GM19328 (cell line): ENCODE measurements at regions not wholly inside any gene's neighbourhood (a gene's known extent, or its start where the extent isn't known, plus 50 kb on each side); places are given as distances from the start of the nearest gene placed in this dataset.
"Not testable (repeated sequence)": the region's sequence is repeated elsewhere in the genome, so short reads cannot be mapped to it uniquely, and the experiment has no call there.

ENCODE experiments used
- ATAC-seq: cut with Tn5 transposase; IDR thresholded peaks from one replicate; pipeline ENCODE4 v1.9.1; 2021; ENCODE audit warnings: mild to moderate bottlenecking, moderate library complexity; ENCODE audit not compliant: unreplicated experiment

- ATAC-seq = no peak
Observed at GRCh38 chr4:123535037-123535748, 138.6 kb downstream of the SPRY1 start.

- ATAC-seq = no peak
Observed at GRCh38 chr4:123536225-123536624, 139.6 kb downstream of the SPRY1 start.

DNA sequence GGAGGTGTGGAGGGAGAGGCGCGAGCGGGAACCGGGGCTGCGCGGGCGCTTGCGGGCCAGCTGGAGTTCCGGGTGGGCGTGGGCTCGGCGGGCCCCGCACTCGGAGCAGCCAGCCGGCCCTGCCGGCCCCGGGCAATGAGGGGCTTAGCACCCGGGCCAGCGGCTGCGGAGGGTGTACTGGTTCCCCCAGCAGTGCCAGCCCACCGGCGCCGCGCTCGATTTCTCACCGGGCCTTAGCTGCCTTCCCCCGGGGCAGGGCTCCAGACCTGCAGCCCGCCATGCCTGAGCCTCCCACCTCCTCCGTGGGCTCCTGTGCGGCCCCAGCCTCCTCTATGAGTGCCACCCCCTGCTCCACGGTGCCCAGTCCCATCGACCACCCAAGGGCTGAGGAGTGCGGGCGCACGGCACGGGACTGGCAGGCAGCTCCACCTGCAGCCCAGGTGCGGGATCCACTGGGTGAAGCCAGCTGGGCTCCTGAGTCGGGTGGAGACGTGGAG, 141.4 kb downstream of the SPRY1 start:
- ATAC-seq = not testable (repeated sequence)

- no peak for ATAC-seq
Observed at GRCh38 chr4:123545667-123546572, 149.3 kb downstream of the SPRY1 start.

- no peak for ATAC-seq
Observed at GRCh38 chr4:123546573-123547060, 150.0 kb downstream of the SPRY1 start.

DNA sequence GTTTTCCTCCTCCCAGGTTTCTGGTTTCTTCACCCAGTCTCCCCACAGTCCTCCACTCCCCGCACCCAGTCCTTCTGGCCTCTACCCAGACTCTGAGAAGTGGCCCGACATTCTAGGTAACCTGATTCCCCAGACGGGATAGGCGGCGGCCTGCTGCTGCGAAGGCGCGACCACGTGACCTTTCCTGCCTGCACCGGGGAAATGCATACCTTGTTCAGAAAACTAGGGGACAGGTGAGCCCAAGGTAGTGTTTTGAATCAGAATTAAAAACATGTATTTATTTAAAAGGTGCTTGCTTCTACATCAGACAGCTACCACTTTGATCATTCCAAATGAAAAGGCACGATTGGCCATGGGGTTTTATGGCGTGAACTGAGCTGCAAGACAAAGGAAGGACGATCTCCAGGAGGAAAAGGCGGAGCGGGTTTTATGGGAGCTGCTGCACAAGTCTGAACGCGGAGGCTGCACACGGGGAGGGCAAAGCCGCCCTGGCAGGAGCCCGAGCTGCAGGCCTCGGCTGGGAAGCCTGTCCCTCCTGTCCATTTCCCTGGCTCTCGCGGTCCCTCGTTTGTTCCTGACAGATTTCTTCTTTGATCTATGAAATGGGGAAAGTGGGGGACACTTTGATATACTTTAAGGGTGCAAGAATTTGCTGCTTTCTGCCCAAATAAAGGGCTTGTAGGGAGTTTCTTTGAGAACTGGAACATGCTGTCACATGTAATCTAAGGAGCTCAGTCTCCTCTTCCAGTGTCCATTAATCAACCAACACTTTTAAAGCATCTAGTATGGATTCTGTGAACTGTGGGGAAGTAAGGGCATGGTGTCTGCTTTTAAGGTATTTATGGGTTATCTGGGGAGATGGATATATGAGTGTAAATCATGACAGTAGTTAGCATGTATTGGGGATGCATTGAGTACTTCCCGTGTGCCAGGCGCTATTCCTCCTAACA, 150.9 kb downstream of the SPRY1 start:
- no peak for ATAC-seq

- ATAC-seq = no peak
Observed at GRCh38 chr4:123553279-123553678, 156.7 kb downstream of the SPRY1 start.

DNA sequence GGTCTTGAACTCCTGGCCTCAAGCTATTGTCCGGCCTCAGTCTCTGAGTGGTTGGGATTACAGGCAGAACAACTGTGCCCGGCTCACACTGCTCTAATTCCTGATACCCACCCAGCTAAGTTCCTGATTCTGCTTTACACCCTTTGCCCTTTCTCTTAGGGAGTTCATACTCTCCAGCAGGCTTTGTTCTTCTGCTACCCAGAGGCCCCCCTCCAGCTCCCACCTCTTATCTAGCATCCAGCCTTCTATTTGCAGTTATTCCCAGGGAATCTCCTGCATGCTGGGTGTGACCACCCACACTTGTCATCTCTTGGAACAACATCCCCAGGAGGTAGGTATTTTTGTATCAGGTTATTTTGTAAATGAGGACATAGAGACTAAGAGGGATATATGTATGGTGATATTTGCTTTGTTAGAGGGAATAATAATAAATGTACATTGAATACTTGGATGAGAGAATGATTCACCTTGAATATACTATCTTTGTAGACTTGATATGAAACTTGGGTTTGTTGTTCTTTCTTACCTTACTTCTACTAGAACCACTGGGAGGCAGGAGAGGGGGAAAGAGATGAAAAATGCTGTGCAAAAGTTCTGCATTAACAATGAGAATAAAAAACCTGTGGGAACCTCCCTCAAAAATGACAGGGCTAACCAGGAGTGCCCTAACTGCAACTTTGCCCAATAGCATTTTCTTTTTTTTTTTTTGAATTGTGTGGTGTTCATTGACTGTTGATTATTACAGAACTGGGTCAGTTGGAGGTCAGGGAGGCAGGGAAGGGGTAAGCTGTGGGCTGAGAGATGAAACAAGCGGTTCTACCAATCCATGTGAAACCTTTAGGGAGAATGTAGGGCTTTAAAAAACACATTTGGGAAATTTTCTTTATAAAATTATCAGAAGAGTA, 157.4 kb downstream of the SPRY1 start:
- no peak for ATAC-seq

GRCh38 chr4:123554801-123555232, 158.2 kb downstream of the SPRY1 start:
- ATAC-seq = no peak

GRCh38 chr4:123555233-123555806, 158.7 kb downstream of the SPRY1 start:
- ATAC-seq = no peak

DNA sequence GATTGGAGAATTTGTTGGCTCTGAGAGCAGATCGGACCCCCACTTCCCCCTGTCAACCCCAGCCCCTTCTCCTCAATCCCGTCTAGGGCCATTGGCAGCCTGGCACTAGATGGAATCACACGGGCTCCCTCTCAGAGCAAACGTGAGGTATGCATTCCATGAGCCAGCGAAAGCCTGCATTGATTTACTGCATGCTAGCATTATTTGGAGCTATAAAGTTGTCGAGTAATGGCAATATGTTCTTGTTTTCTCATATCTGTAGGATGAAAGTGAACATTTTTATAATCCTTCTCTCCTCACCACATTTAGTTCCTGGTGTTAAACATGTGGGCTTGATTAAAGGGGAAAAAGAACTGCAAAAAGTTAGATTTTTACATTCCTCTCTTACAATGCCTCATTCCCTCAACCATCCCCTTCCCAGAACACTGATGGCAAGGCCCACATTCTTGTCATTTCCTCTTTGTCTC, 159.2 kb downstream of the SPRY1 start:
- no peak for ATAC-seq

DNA sequence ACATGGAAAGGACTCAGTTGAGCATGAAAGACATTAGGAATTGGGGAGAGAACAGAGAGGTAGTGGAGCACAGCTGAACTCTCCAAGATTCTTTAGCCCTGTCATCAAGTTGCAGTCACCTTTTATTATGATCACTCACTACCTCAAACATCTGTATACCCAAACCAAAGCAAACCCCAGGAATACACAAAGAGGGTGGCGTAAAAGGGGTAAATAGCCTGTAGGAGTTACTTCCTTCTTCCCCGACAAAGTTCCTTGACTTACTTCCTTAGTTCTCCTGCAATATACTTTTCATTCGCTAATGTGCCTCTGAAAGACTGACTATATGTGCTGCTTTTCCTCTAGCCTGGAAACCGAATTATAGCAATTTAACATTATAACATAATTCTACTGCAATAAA, 159.9 kb downstream of the SPRY1 start:
- no peak for ATAC-seq

GRCh38 chr4:123557857-123558536, 161.4 kb downstream of the SPRY1 start:
- ATAC-seq = no peak

DNA sequence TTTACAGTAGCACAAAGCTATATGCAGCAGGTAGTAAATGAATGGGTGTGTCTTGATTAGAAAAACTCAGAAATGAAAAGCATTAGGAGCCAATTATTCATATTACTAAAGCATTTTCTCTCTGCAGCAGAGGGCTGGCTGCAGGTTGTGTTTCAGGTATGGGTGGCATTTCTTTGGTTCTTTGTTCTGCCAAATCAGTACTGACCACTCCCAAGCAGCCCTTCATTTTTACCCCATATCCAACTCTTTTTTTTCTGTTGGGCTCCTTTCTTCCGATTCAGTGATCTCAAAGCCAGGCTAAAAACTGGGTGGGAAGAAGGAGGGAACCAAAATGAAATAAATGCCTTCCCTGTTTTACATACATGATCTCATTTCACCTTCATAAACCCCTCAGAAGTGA, 162.3 kb downstream of the SPRY1 start:
- ATAC-seq = no peak

- ATAC-seq = no peak
Observed at GRCh38 chr4:123559955-123560871, 163.6 kb downstream of the SPRY1 start.

GRCh38 chr4:123561525-123561924, 164.9 kb downstream of the SPRY1 start:
- ATAC-seq = no peak

DNA sequence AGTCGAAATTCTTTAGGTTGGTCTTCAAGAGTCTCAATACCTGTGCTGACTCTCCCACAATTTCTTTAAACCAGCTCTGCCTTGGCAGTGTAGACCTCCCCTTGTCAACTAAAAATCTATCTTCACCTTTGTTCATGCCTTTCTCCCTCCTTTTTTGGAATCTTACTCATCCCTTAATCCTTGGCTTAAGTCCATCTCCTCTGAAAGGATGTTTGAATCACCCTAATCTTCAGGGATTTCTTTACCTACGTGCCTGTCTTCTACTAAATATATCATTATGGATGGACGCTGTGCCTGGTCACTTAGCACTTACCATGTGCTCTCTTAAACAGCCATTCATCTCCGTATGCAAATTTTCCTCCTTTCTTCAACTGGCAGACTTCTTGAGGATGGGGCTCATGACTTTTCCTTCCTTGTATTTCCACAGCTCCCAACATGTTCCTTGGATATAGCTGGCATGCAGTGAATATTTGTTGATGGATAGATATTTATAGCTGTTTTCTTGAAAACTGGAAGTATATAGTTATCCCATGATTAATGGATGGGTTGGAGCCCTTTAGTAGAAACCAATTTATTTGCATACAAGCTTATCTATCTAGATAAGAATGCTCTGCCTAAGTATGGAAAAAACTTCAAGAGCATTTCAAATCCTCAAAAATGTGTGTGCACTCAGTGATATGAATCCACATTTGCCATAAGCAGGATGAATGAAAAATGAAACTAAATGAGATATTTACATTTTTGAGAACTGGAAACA, 166.6 kb downstream of the SPRY1 start:
- ATAC-seq = no peak
